GM19238 (cell line): ENCODE measurements at regions not wholly inside any gene's neighbourhood (a gene's known extent, or its start where the extent isn't known, plus 50 kb on each side); places are given as distances from the start of the nearest gene placed in this dataset.
"Not testable (repeated sequence)": the region's sequence is repeated elsewhere in the genome, so short reads cannot be mapped to it uniquely, and the experiment has no call there.

Experiments used
- DNase-seq: peaks from one replicate; pipeline ENCODE4 v3.0.0; 2011; ENCODE audit warnings: low spot score; ENCODE audit not compliant: insufficient read length

GRCh38 chr14:98916036-98916435 is 356.0 kb downstream of the BCL11B start:
- DNase-seq: no peak

- DNase-seq: no peak
Observed at GRCh38 chr14:98916476-98916875, 355.5 kb downstream of the BCL11B start.

GRCh38 chr14:98919434-98919833 is 352.6 kb downstream of the BCL11B start:
- no peak for DNase-seq

- DNase-seq: not testable (repeated sequence)
Observed at GRCh38 chr14:98921306-98921705, 350.7 kb downstream of the BCL11B start.

GRCh38 chr14:98923596-98923995 is 348.4 kb downstream of the BCL11B start:
- DNase-seq: no peak

- DNase-seq: no peak
Observed at GRCh38 chr14:98924046-98924445, 348.0 kb downstream of the BCL11B start.

GRCh38 chr14:98925354-98926040 is 346.5 kb downstream of the BCL11B start:
- DNase-seq: no peak

- no peak for DNase-seq
Observed at GRCh38 chr14:98926146-98926545, 345.9 kb downstream of the BCL11B start.

GRCh38 chr14:98926801-98927200 is 345.2 kb downstream of the BCL11B start:
- no peak for DNase-seq

GRCh38 chr14:98927986-98928385 is 344.0 kb downstream of the BCL11B start:
- no peak for DNase-seq

- no peak for DNase-seq
Observed at GRCh38 chr14:98928418-98928817, 343.6 kb downstream of the BCL11B start.

GRCh38 chr14:98931126-98931525 is 340.9 kb downstream of the BCL11B start:
- DNase-seq: no peak

- DNase-seq: no peak
Observed at GRCh38 chr14:98931911-98932310, 340.1 kb downstream of the BCL11B start.

- no peak for DNase-seq
Observed at GRCh38 chr14:98932431-98933325, 339.3 kb downstream of the BCL11B start.

GRCh38 chr14:98934569-98934968 is 337.4 kb downstream of the BCL11B start:
- not testable (repeated sequence) for DNase-seq

GRCh38 chr14:98935921-98936320 is 336.1 kb downstream of the BCL11B start:
- DNase-seq: no peak

GRCh38 chr14:98937021-98937420 is 335.0 kb downstream of the BCL11B start:
- no peak for DNase-seq

- DNase-seq: no peak
Observed at GRCh38 chr14:98937712-98938505, 334.1 kb downstream of the BCL11B start.

GRCh38 chr14:98940693-98941437 is 331.1 kb downstream of the BCL11B start:
- DNase-seq: no peak

- no peak for DNase-seq
Observed at GRCh38 chr14:98941481-98941880, 330.5 kb downstream of the BCL11B start.

GRCh38 chr14:98943907-98944306 is 328.1 kb downstream of the BCL11B start:
- DNase-seq: no peak
